ENCODE measurements at regions not wholly inside any gene's neighbourhood (a gene's known extent, or its start where the extent isn't known, plus 50 kb on each side); places are given as distances from the start of the nearest gene placed in this dataset.

DNA sequence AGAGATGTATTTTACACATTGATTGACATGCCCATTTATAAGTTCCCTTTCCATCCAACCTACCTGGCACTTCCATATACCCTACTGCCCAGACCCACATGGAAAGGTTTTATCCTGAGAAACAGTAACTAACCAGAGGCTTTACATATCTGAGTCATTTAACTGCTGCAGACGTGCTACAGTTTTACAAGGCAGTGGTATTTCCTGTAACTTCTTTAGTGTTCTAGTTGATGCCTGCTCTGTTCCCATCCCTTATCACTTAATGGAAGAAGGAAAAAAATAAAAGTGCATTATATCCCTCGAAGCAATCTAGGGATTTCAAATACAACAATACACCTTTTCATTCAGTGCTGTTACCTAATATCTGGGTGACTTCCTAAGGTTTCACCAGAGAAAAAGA is 107.1 kb downstream of the TMCO5A start:
- CTCF ChIA-PET (ENCODE audit: partially characterized antibody) = interaction anchor here (0.5 to 1.0 kb wide), 2 partner anchors 28 to 508 kb away, joined by 3 read pairs; no protein-coding TSS in a partner anchor
- no peak overlapping the region for H3K27ac ChIP-seq (ENCODE audit: low read depth, low read length)
- TF ChIP-seq, protein P1, sequence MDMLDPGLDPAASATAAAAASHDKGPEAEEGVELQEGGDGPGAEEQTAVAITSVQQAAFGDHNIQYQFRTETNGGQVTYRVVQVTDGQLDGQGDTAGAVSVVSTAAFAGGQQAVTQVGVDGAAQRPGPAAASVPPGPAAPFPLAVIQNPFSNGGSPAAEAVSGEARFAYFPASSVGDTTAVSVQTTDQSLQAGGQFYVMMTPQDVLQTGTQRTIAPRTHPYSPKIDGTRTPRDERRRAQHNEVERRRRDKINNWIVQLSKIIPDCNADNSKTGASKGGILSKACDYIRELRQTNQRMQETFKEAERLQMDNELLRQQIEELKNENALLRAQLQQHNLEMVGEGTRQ (IDR thresholded peaks at IDR 0.05; ENCODE audit: low read length) = no peak
- TF ChIP-seq, protein P2, sequence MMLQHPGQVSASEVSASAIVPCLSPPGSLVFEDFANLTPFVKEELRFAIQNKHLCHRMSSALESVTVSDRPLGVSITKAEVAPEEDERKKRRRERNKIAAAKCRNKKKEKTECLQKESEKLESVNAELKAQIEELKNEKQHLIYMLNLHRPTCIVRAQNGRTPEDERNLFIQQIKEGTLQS (IDR thresholded peaks at IDR 0.05; ENCODE audit: insufficient read depth, low read depth, low read length) = no peak
- TF ChIP-seq CHD2 (IDR thresholded peaks at IDR 0.05; ENCODE audit: low read length) = no peak
- TF ChIP-seq GABPA (IDR thresholded peaks at IDR 0.05; ENCODE audit: borderline replicate concordance, insufficient read depth, low read length) = no peak
- TF ChIP-seq SP2 (IDR thresholded peaks at IDR 0.05; ENCODE audit: low read length) = no peak
- no peak for TF ChIP-seq ASH2L (IDR thresholded peaks at IDR 0.05; ENCODE audit: low read length)
- TF ChIP-seq PHF8 (conservative IDR thresholded peaks at IDR 0.05; ENCODE audit: low read depth, low read length) = no peak
- TF ChIP-seq EP300 (IDR thresholded peaks at IDR 0.05; ENCODE audit: borderline replicate concordance in 1 of 2, low read depth in 2 of 2, low read length in 2 of 2) = no peak
- no peaks in the 10 kb centered on the region for H4K20me1 ChIP-seq (replicated peaks in 1 of 2; ENCODE audit: control insufficient read depth in 1 of 2, insufficient read depth in 2 of 2, low read length in 2 of 2)
- no peaks in the 10 kb centered on the region for H3K36me3 ChIP-seq (ENCODE audit: control insufficient read depth in 2 of 4, insufficient read depth in 4 of 4, low read length in 3 of 4)
- DNase-seq (ENCODE audit: low read depth in 1 of 2, low spot score in 2 of 2) = no peak
- POLR2A ChIA-PET (ENCODE audit: partially characterized antibody) = interaction anchor here (0.6 to 1.1 kb wide), 2 partner anchors 76 to 210 kb away, joined by 3 to 4 read pairs; no protein-coding TSS in a partner anchor
- no peak overlapping the region for H2BK120ac ChIP-seq (replicated peaks; ENCODE audit: low read depth, low read length)
- no peak for FAIRE-seq
- no peaks in the 10 kb centered on the region; a peak in 2 of 7 replicates for H3K4me1 ChIP-seq (replicated peaks in 1 of 4; ENCODE audit: control insufficient read depth in 3 of 4, insufficient read depth in 4 of 4, low read length in 3 of 4)
- H4K91ac ChIP-seq (replicated peaks; ENCODE audit: insufficient read length, low read length) = no peak overlapping the region
- no peak overlapping the region for H2BK5ac ChIP-seq (ENCODE audit: low read depth, low read length)
- H3K4ac ChIP-seq (replicated peaks; ENCODE audit: insufficient read length, low read depth, low read length) = no peak overlapping the region
- no peak overlapping the region for H3K4me3 ChIP-seq (ENCODE audit: extremely low read depth in 1 of 4, insufficient read depth in 2 of 4, low read depth in 3 of 4, low read length in 4 of 4)
- H4K5ac ChIP-seq (ENCODE audit: insufficient read length, low read depth, low read length) = no peak overlapping the region
- no peak overlapping the region for H2BK15ac ChIP-seq (ENCODE audit: low read length)
- 71% methylated on average over 2 of the region's 2 CpGs; no CpG with 5 or more reads in 1 of the 2 experiments for WGBS, 2 experiments (ENCODE audit: extremely low coverage in 1 of 2, insufficient coverage in 1 of 2, insufficient read length in 1 of 2, insufficient replicate concordance in 2 of 2, low coverage in 1 of 2, low lambda C conversion rate in 2 of 2, missing lambda C conversion rate in 1 of 2)
- no peak overlapping the region for H3K56ac ChIP-seq (replicated peaks; ENCODE audit: insufficient read length, low read depth, low read length)
- no peak overlapping the region for H2BK20ac ChIP-seq (ENCODE audit: low read length)
- H4K8ac ChIP-seq (ENCODE audit: extremely low read depth, insufficient read depth, low read length) = no peak overlapping the region
- no peak overlapping the region for H3K18ac ChIP-seq (ENCODE audit: extremely low read depth, low read length)
- H2AK5ac ChIP-seq (ENCODE audit: low read depth, low read length) = no peak overlapping the region
- H3K79me2 ChIP-seq (ENCODE audit: control insufficient read depth in 1 of 2, insufficient read depth in 2 of 2, low read length in 2 of 2) = no peaks in the 10 kb centered on the region
- no peak overlapping the region for H3K14ac ChIP-seq (ENCODE audit: insufficient read length)
- H3K27me3 ChIP-seq (replicated peaks in 1 of 4; ENCODE audit: control insufficient read depth in 3 of 4, extremely low read depth in 1 of 4, insufficient read depth in 3 of 4, low read length in 3 of 4) = no peaks in the 10 kb centered on the region
- H3K9me3 ChIP-seq (ENCODE audit: insufficient read depth in 2 of 2, low read depth in 1 of 2, low read length in 1 of 2) = no peaks in the 10 kb centered on the region
- H2AFZ ChIP-seq (ENCODE audit: low read length) = no peak overlapping the region
- no peaks in the 10 kb centered on the region for H3K79me1 ChIP-seq (ENCODE audit: low read depth, low read length)
- no peak overlapping the region for H3K23ac ChIP-seq (ENCODE audit: insufficient read length)
- no peak overlapping the region for H3K9ac ChIP-seq (replicated peaks in 1 of 4; ENCODE audit: extremely low read depth in 1 of 4, low read depth in 3 of 4, low read length in 3 of 4)
- H2BK12ac ChIP-seq (ENCODE audit: low read depth, low read length) = no peak overlapping the region
- no peak overlapping the region for H3K4me2 ChIP-seq (ENCODE audit: insufficient read depth in 1 of 2, low read depth in 2 of 2, low read length in 2 of 2)
- H3K23me2 ChIP-seq (ENCODE audit: low read depth, low read length) = no peaks in the 10 kb centered on the region
